H9 (cell line): ENCODE measurements at regions not wholly inside any gene's neighbourhood (a gene's known extent, or its start where the extent isn't known, plus 50 kb on each side); places are given as distances from the start of the nearest gene placed in this dataset.

Experiments
- DNase-seq: peaks from one replicate; pipeline ENCODE4 v3.0.0-alpha.2; 2017
- H2AFZ ChIP-seq: one replicate; pipeline ENCODE4 v1.6.1; 2013; ENCODE audit warnings: mild to moderate bottlenecking, low read length, control low read depth, moderate library complexity
- H2AK5ac ChIP-seq: 2 replicates; pipeline ENCODE4 v1.6.1; 2013; ENCODE audit warnings: low read length, control low read depth, mixed read lengths; ENCODE audit not compliant: insufficient read length
- H2BK120ac ChIP-seq: one replicate; pipeline ENCODE4 v1.6.1; 2013; ENCODE audit warnings: low read depth, mild to moderate bottlenecking, low read length, control low read depth, inconsistent platforms; ENCODE audit not compliant: poor library complexity, severe bottlenecking
- H2BK12ac ChIP-seq: 2 replicates; pipeline ENCODE4 v1.6.1; 2013; ENCODE audit warnings: low read length, control low read depth, mixed read lengths, low read depth; ENCODE audit not compliant: insufficient read length
- H2BK15ac ChIP-seq: 2 replicates; pipeline ENCODE4 v1.6.1; 2013; ENCODE audit warnings: low read depth, low read length, control low read depth
- H2BK20ac ChIP-seq: one replicate; pipeline ENCODE4 v1.6.1; 2013; ENCODE audit warnings: low read depth, mild to moderate bottlenecking, low read length, control low read depth, inconsistent platforms; ENCODE audit not compliant: poor library complexity, severe bottlenecking
- H2BK5ac ChIP-seq: 2 replicates; pipeline ENCODE4 v1.6.1; 2013; ENCODE audit warnings: low read length, control low read depth, mixed read lengths; ENCODE audit not compliant: insufficient read length
- H3K14ac ChIP-seq: 2 replicates; pipeline ENCODE4 v1.6.1; 2013; ENCODE audit warnings: low read length, control low read depth; ENCODE audit not compliant: insufficient read depth
- H3K18ac ChIP-seq: 2 replicates; pipeline ENCODE4 v1.6.1; 2013; ENCODE audit warnings: low read depth, mild to moderate bottlenecking, mixed read lengths, low read length, control low read depth; ENCODE audit not compliant: insufficient read length
- H3K23ac ChIP-seq: 2 replicates; pipeline ENCODE4 v1.6.1; 2013; ENCODE audit warnings: low read length, control low read depth, mixed read lengths, low read depth; ENCODE audit not compliant: insufficient read length
- H3K23me2 ChIP-seq: 2 replicates; pipeline ENCODE4 v1.6.1; 2013; ENCODE audit warnings: low read depth, mild to moderate bottlenecking, mixed read lengths, low read length, control low read depth; ENCODE audit not compliant: insufficient read length, poor library complexity, severe bottlenecking
- H3K27ac ChIP-seq: 2 replicates; pipeline ENCODE4 v1.5.1; 2013; ENCODE audit warnings: low read length, control low read depth, mixed read lengths, low read depth; ENCODE audit not compliant: insufficient read length
- H3K27me3 ChIP-seq: 2 replicates; pipeline ENCODE4 v1.6.1; 2013; ENCODE audit warnings: low read length, control low read depth, inconsistent platforms; ENCODE audit not compliant: insufficient read depth
- H3K4ac ChIP-seq: 2 replicates; pipeline ENCODE4 v1.6.1; 2013; ENCODE audit warnings: low read depth, mild to moderate bottlenecking, control low read depth, inconsistent platforms, low read length, moderate library complexity
- H3K4me1 ChIP-seq: 2 replicates; pipeline ENCODE4 v1.6.1; 2013; ENCODE audit warnings: low read length, control low read depth, inconsistent platforms; ENCODE audit not compliant: insufficient read depth
- H3K4me2 ChIP-seq: 2 replicates; pipeline ENCODE4 v1.6.1; 2013; ENCODE audit warnings: low read length, control low read depth, mixed read lengths; ENCODE audit not compliant: insufficient read length, insufficient read depth
- H3K56ac ChIP-seq: 2 replicates; pipeline ENCODE4 v1.6.1; 2013; ENCODE audit warnings: low read depth, mild to moderate bottlenecking, mixed read lengths, low read length, control low read depth; ENCODE audit not compliant: insufficient read length
- H3K79me1 ChIP-seq: 2 replicates; pipeline ENCODE4 v1.6.1; 2013; ENCODE audit warnings: low read depth, mild to moderate bottlenecking, moderate library complexity, low read length, control low read depth, inconsistent platforms; ENCODE audit not compliant: insufficient read depth, poor library complexity, severe bottlenecking
- H3K79me2 ChIP-seq: 2 replicates; pipeline ENCODE4 v1.6.1; 2013; ENCODE audit warnings: low read length, control low read depth, inconsistent platforms; ENCODE audit not compliant: insufficient read depth
- H3K9ac ChIP-seq: 2 replicates; pipeline ENCODE4 v1.6.1; 2013; ENCODE audit warnings: low read length, control low read depth, mixed read lengths; ENCODE audit not compliant: insufficient read length; ENCODE audit errors: extremely low read depth
- H3K9me3 ChIP-seq: one replicate; pipeline ENCODE4 v1.6.1; 2013; ENCODE audit warnings: low read depth, low read length, inconsistent platforms; ENCODE audit not compliant: control insufficient read depth
- H3T11ph ChIP-seq: one replicate; pipeline ENCODE4 v1.6.1; 2013; ENCODE audit warnings: mild to moderate bottlenecking, low read length, control low read depth, inconsistent platforms
- H4K20me1 ChIP-seq: one replicate; pipeline ENCODE4 v1.6.1; 2013; ENCODE audit not compliant: control insufficient read depth, insufficient read length, insufficient read depth
- H4K5ac ChIP-seq: 2 replicates; pipeline ENCODE4 v1.6.1; 2013; ENCODE audit warnings: low read depth, mild to moderate bottlenecking, mixed read lengths, low read length, control low read depth; ENCODE audit not compliant: insufficient read length
- H4K8ac ChIP-seq: replicated peaks from 2 replicates; pipeline ENCODE4 v1.6.1; 2013; ENCODE audit warnings: low read length, control low read depth, mixed read lengths, low read depth; ENCODE audit not compliant: insufficient read length
- H4K91ac ChIP-seq: 2 replicates; pipeline ENCODE4 v1.6.1; 2013; ENCODE audit warnings: low read depth, mild to moderate bottlenecking, moderate library complexity, mixed read lengths, low read length, control low read depth; ENCODE audit not compliant: insufficient read length
- H3K27ac Mint-ChIP-seq, 3 experiments: 2 replicates in 2 of 3; 3 replicates in 1 of 3; pipeline ENCODE4 v1.8.0; 2020 to 2021; ENCODE audit warnings: mixed read lengths in 3 of 3, mild to moderate bottlenecking in 1 of 3, moderate library complexity in 1 of 3
- H3K27me3 Mint-ChIP-seq: 2 replicates; pipeline ENCODE4 v1.8.0; 2021; ENCODE audit warnings: low read depth, mild to moderate bottlenecking, moderate library complexity, mixed read lengths
- H3K36me3 Mint-ChIP-seq, 3 experiments: 2 replicates in 2 of 3; 3 replicates in 1 of 3; pipeline ENCODE4 v1.8.0; 2020 to 2021; ENCODE audit warnings: low read depth in 3 of 3, mixed read lengths in 3 of 3; ENCODE audit not compliant: insufficient read depth in 1 of 3
- H3K4me1 Mint-ChIP-seq, 2 experiments: 2 replicates each; pipeline ENCODE4 v1.8.0; 2020; ENCODE audit warnings: mixed read lengths in 2 of 2
- H3K4me3 Mint-ChIP-seq, 2 experiments: 2 replicates in 1 of 2; 3 replicates in 1 of 2; pipeline ENCODE4 v1.8.0; 2020 to 2021; ENCODE audit warnings: mild to moderate bottlenecking in 2 of 2, mixed read lengths in 2 of 2, moderate library complexity in 1 of 2
- H3K9me3 Mint-ChIP-seq, 2 experiments: 2 replicates in 1 of 2; 3 replicates in 1 of 2; pipeline ENCODE4 v1.8.0; 2020; ENCODE audit warnings: mild to moderate bottlenecking in 2 of 2, mixed read lengths in 2 of 2, moderate library complexity in 1 of 2
- CTCF ChIP-seq: fragments of 200-600 bp; sonication (generic); conservative IDR thresholded peaks from 3 replicates; pipeline ENCODE4 v1.8.0; 2021; ENCODE audit warnings: antibody characterized with exemption, mild to moderate bottlenecking
- WGBS: extraction: QIAGEN DNeasy Blood & Tissue Kit; methylation state at CpG from one replicate; pipeline ENCODE4 v1.1.7; 2013; ENCODE audit warnings: missing lambda C conversion rate, low lambda C conversion rate, mixed read lengths; ENCODE audit not compliant: insufficient read length; ENCODE audit errors: extremely low coverage; 5-methylcytosine and 5-hydroxymethylcytosine counted together

- no peak overlapping the region for H3K27ac Mint-ChIP-seq
- WGBS = no CpG with 5 or more reads among the region's 2 CpGs
- peaks cover 0 to 2% of the 10 kb centered on the region in 2 experiments; a peak in 2 of 5 replicates for H3K9me3 Mint-ChIP-seq
These were observed 75.3 kb upstream of the C1QTNF7 start for GRCh38 chr4:15352524-15352923.

More at GRCh38 chr4:15352524-15352923, 75.3 kb upstream of the C1QTNF7 start:
- H2AFZ ChIP-seq = no peak overlapping the region
- H3K79me1 ChIP-seq = no peaks in the 10 kb centered on the region
- H2BK12ac ChIP-seq = no peak overlapping the region
- no peak overlapping the region for H4K5ac ChIP-seq
- H2BK120ac ChIP-seq = no peak overlapping the region
- no peak overlapping the region for H2BK5ac ChIP-seq
- no peaks in the 10 kb centered on the region for H3K27me3 ChIP-seq
- no peak overlapping the region for H3K56ac ChIP-seq
- no peak overlapping the region for H3K14ac ChIP-seq
- Mint-ChIP-seq H3K27me3 (peaks cover 3% of the 10 kb centered on the region), H3K36me3 (no peaks in the 10 kb centered on the region; a peak in 1 of 7 replicates), H3K4me3 (no peak overlapping the region), H3K4me1 (peaks cover 5 to 7% of the 10 kb centered on the region in 2 experiments; a peak in 2 of 4 replicates)
- H3K23me2 ChIP-seq = no peaks in the 10 kb centered on the region
- no peak overlapping the region for H3K4me2 ChIP-seq
- no peak for TF ChIP-seq CTCF
- no peak overlapping the region for H4K91ac ChIP-seq
- H3K27ac ChIP-seq = no peak overlapping the region
- no peak for DNase-seq
- no peak overlapping the region for H3K18ac ChIP-seq
- H2BK15ac ChIP-seq = no peak overlapping the region
- no peak overlapping the region for H2AK5ac ChIP-seq
- no peaks in the 10 kb centered on the region for H4K20me1 ChIP-seq
- H2BK20ac ChIP-seq = no peak overlapping the region
- no peak overlapping the region for H3K4ac ChIP-seq
- H3K9me3 ChIP-seq = no peaks in the 10 kb centered on the region
- no peak overlapping the region for H3K23ac ChIP-seq
- H3T11ph ChIP-seq = no peak overlapping the region
- no peaks in the 10 kb centered on the region for H3K79me2 ChIP-seq
- H3K9ac ChIP-seq = no peak overlapping the region
- H3K4me1 ChIP-seq = no peaks in the 10 kb centered on the region; the same call in 1 of the 2 replicates
- no peak overlapping the region for H4K8ac ChIP-seq
